ENCODE measurements at regions not wholly inside any gene's neighbourhood (a gene's known extent, or its start where the extent isn't known, plus 50 kb on each side); places are given as distances from the start of the nearest gene placed in this dataset.

DNA sequence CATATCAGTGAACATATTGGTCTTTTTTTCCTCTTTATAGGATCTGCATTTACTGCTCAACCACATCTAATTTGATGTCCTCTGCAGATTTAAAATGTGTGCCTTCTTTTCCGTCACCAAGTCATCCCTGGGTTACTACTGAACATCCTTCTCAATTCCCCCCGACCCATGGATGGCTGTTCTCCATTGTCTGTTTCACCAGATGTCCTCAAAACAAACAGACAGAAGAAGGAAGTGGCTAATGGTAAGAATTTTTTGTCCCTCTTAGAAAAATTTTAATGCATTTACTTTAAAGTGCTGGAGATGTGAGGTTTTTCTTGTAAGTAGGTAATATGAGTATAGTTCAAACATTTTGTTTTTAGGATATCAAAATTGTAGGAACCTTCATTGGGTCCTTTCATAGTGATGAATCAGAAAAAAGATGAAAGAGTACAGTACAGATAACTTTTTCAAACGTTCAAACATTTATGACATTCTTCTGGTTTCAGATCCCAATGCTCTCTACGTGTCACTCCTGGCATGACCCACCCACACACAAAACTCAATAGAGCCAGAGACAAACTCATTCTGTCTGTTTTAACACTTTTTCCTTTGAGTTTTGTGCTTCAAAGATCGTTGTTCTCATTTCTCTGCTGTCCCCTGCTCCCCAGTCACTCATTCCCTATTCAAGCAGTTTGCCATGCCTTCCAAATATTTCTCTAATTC is 276.4 kb downstream of the PRL start:
- TF ChIP-seq POLR2A (IDR thresholded peaks at IDR 0.05), result no peak
- TF ChIP-seq, protein P1, sequence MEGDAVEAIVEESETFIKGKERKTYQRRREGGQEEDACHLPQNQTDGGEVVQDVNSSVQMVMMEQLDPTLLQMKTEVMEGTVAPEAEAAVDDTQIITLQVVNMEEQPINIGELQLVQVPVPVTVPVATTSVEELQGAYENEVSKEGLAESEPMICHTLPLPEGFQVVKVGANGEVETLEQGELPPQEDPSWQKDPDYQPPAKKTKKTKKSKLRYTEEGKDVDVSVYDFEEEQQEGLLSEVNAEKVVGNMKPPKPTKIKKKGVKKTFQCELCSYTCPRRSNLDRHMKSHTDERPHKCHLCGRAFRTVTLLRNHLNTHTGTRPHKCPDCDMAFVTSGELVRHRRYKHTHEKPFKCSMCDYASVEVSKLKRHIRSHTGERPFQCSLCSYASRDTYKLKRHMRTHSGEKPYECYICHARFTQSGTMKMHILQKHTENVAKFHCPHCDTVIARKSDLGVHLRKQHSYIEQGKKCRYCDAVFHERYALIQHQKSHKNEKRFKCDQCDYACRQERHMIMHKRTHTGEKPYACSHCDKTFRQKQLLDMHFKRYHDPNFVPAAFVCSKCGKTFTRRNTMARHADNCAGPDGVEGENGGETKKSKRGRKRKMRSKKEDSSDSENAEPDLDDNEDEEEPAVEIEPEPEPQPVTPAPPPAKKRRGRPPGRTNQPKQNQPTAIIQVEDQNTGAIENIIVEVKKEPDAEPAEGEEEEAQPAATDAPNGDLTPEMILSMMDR (IDR thresholded peaks at IDR 0.05), result no peak
